K562 (cell line): ENCODE measurements at regions not wholly inside any gene's neighbourhood (a gene's known extent, or its start where the extent isn't known, plus 50 kb on each side); places are given as distances from the start of the nearest gene placed in this dataset.

Experiments used
- ATAC-seq: fragments of 200-7000 bp; cut with Tn5 transposase; 3 replicates; pipeline ENCODE4 v1.9.1; 2020; ENCODE audit warnings: moderate library complexity
- BruUV-seq: library from RNA; stranded (reverse); fragments of 400-500 nt; replicated peaks from 2 replicates; lab custom pipeline; 2021; lab: Mats Ljungman, UMichigan
- CTCF ChIA-PET: fragments of 300-600 bp; formaldehyde crosslinking; extraction: SDS; loops from one replicate; lab custom pipeline; 2021; ENCODE audit warnings: low intra/inter-chr PET ratio; lab: Yijun Ruan, JAX
- POLR2A ChIA-PET: fragments of 300-600, 350-650 bp; sonication (Branson Sonifier 250); formaldehyde crosslinking; extraction: SDS; loops from one replicate; lab custom pipeline; 2021; ENCODE audit warnings: antibody characterized with exemption, inconsistent platforms; lab: Yijun Ruan, JAX
- DNase-seq, 4 experiments: peaks; one replicate each; pipeline versions ENCODE4 v3.0.0 to v3.0.0-alpha.2; 2011 to 2018; ENCODE audit warnings: low spot score in 3 of 4, mixed read lengths in 3 of 4; ENCODE audit errors: extremely low read depth in 1 of 4
- FAIRE-seq: peaks from 2 replicates; lab custom pipeline; 2011; peaks lifted over from hg19 to GRCh38; lab: Jason Lieb, UNC
- H2AFZ ChIP-seq: 2 replicates; pipeline ENCODE4 v1.6.0; 2011; ENCODE audit warnings: low read depth, low read length, control low read depth, inconsistent platforms
- H3K27ac ChIP-seq: fragments of 200-600 bp; 3 replicates; pipeline ENCODE4 v1.8.0; 2011; ENCODE audit warnings: low read depth, mild to moderate bottlenecking, control low read depth, inconsistent platforms, low read length, moderate library complexity, mixed read lengths; ENCODE audit errors: extremely low read depth
- H3K27me3 ChIP-seq, 2 experiments: fragments of 300-600 bp in 1 of 2; 2 replicates in 1 of 2; 3 replicates in 1 of 2; pipeline versions ENCODE4 v1.6.0 to v1.8.0; 2011; ENCODE audit warnings: inconsistent platforms in 2 of 2, low read length in 2 of 2, mild to moderate bottlenecking in 1 of 2, mixed read lengths in 1 of 2, moderate library complexity in 1 of 2; ENCODE audit not compliant: control insufficient read depth in 2 of 2, insufficient read depth in 2 of 2
- H3K36me3 ChIP-seq: fragments of 300-600 bp; 3 replicates; pipeline ENCODE4 v1.8.0; 2011; ENCODE audit warnings: mild to moderate bottlenecking, low read length, inconsistent platforms; ENCODE audit not compliant: control insufficient read depth, insufficient read depth
- H3K4me1 ChIP-seq, 2 experiments: fragments of 200-600 bp in 1 of 2; replicated peaks in 1 of 2; 2 replicates in 1 of 2; 3 replicates in 1 of 2; pipeline versions ENCODE4 v1.5.1 to v1.8.0; 2011; ENCODE audit warnings: inconsistent platforms in 2 of 2, low read length in 2 of 2, mild to moderate bottlenecking in 1 of 2, mixed read lengths in 1 of 2, moderate library complexity in 1 of 2; ENCODE audit not compliant: control insufficient read depth in 2 of 2, insufficient read depth in 2 of 2
- H3K4me2 ChIP-seq: 2 replicates; pipeline ENCODE4 v1.6.1; 2011; ENCODE audit warnings: low read length, control low read depth, inconsistent platforms, mixed read lengths; ENCODE audit not compliant: insufficient read depth
- H3K4me3 ChIP-seq: fragments of 200-600 bp; sonication (generic), shearing (Covaris generic); 2 replicates; pipeline ENCODE4 v1.5.1; 2016; ENCODE audit warnings: control low read depth, inconsistent platforms
- H3K79me2 ChIP-seq: fragments of 200-600 bp; 3 replicates; pipeline ENCODE4 v1.8.0; 2011; ENCODE audit warnings: low read length, inconsistent platforms; ENCODE audit not compliant: control insufficient read depth, insufficient read depth
- H3K9ac ChIP-seq, 2 experiments: 2 replicates each; pipeline versions ENCODE4 v1.6.0 to v1.6.1; 2011; ENCODE audit warnings: low read depth in 2 of 2, low read length in 2 of 2, control low read depth in 1 of 2, inconsistent platforms in 1 of 2, mild to moderate bottlenecking in 1 of 2, mixed read lengths in 1 of 2; ENCODE audit not compliant: insufficient read depth in 1 of 2
- H3K9me1 ChIP-seq: one replicate; pipeline ENCODE4 v1.6.0; 2011; ENCODE audit warnings: inconsistent platforms, mild to moderate bottlenecking, low read length, moderate library complexity; ENCODE audit not compliant: control insufficient read depth, insufficient read depth
- H3K9me3 ChIP-seq: replicated peaks from 2 replicates; pipeline ENCODE4 v1.5.1; 2011; ENCODE audit warnings: low read depth, low read length, inconsistent platforms; ENCODE audit not compliant: control insufficient read depth, insufficient read depth
- H4K20me1 ChIP-seq: replicated peaks from 2 replicates; pipeline ENCODE4 v1.6.1; 2011; ENCODE audit warnings: low read length, inconsistent platforms, mixed read lengths; ENCODE audit not compliant: control insufficient read depth, insufficient read depth
- KLF16 ChIP-seq: IDR thresholded peaks from 2 replicates; pipeline ENCODE4 v1.6.1; 2016; ENCODE audit warnings: antibody characterized with exemption
- MXI1 ChIP-seq: IDR thresholded peaks from 2 replicates; pipeline ENCODE4 v1.6.1; 2011; ENCODE audit warnings: low read depth, mild to moderate bottlenecking, improper control_type of control experiment, low read length
- PCBP1 ChIP-seq: fragments of 200-400 bp; formaldehyde crosslinking; IDR thresholded peaks from 2 replicates; pipeline ENCODE4 v1.6.1; 2018; ENCODE audit warnings: mild to moderate bottlenecking, low read depth, low read length; ENCODE audit not compliant: poor library complexity, severe bottlenecking
- RHOXF2B ChIP-seq: fragments of 250-450 bp; sonication (Bioruptor Pico); conservative IDR thresholded peaks from 2 replicates; pipeline ENCODE4 v1.5.1; 2021
- SUPT5H ChIP-seq: fragments of 450-650 bp; IDR thresholded peaks from 2 replicates; pipeline ENCODE4 v1.6.1; 2016
- THRB ChIP-seq: fragments of 450-650 bp; formaldehyde crosslinking; conservative IDR thresholded peaks from 2 replicates; pipeline ENCODE4 v1.4.0; 2022; ENCODE audit warnings: mild to moderate bottlenecking, missing genetic modification characterization
- ZNF57 ChIP-seq: fragments of 450-650 bp; formaldehyde crosslinking; IDR thresholded peaks from 2 replicates; pipeline ENCODE4 v1.4.0; 2020; ENCODE audit warnings: mild to moderate bottlenecking, moderate library complexity
- WGBS: fragments of 100-300 bp; shearing (Covaris generic); methylation state at CpG from one replicate; pipeline ENCODE4 v1.1.6; 2016; ENCODE audit warnings: low coverage, mixed read lengths; ENCODE audit not compliant: insufficient coverage; ENCODE audit errors: missing lambda C conversion rate; 5-methylcytosine and 5-hydroxymethylcytosine counted together
- in situ Hi-C: fragments of 300-500 bp; cut with MboI; formaldehyde crosslinking; loops from 4 replicates; pipeline ENCODE4 v1.15.0; 2018; ENCODE audit warnings: inconsistent platforms, mixed read lengths
- intact Hi-C: fragments of 100-400 bp; cut with micrococcal nuclease; formaldehyde crosslinking; loops from 2 replicates; pipeline ENCODE4 v1.14.2; 2022

- Histone ChIP-seq H2AFZ (no peak overlapping the region), H3K36me3 (no peaks in the 10 kb centered on the region), H4K20me1 (no peaks in the 10 kb centered on the region), H3K79me2 (no peaks in the 10 kb centered on the region), H3K9ac (no peak overlapping the region), H3K27ac (no peak overlapping the region), H3K9me1 (no peaks in the 10 kb centered on the region), H3K4me2 (no peak overlapping the region), H3K27me3 (peaks cover 3 to 14% of the 10 kb centered on the region in 2 experiments; a peak in 2 of 5 replicates), H3K4me1 (no peaks in the 10 kb centered on the region), H3K9me3 (no peaks in the 10 kb centered on the region), H3K4me3 (no peak overlapping the region)
- TF ChIP-seq PCBP1: no peak
- TF ChIP-seq MXI1: no peak
- no peak for TF ChIP-seq SUPT5H
- TF ChIP-seq THRB (CRISPR knock-in tag): no peak
- TF ChIP-seq RHOXF2B (CRISPR knock-in tag): no peak
- no peak for TF ChIP-seq KLF16
- no peak for TF ChIP-seq ZNF57 (CRISPR knock-in tag)
- CTCF ChIA-PET: no interaction called here
- FAIRE-seq: no peak
- POLR2A ChIA-PET: no interaction called here
- DNase-seq: no peak
- intact Hi-C loops (no loop called here), in situ Hi-C loops (no loop called here)
- BruUV-seq: no TSS peak
- WGBS: 0% methylated on average over 4 of the region's 4 CpGs
- no peak for ATAC-seq
Measured at GRCh38 chr9:110124439-110124838, 83.5 kb downstream of the C9orf152 start.
